ENCODE measurements at regions not wholly inside any gene's neighbourhood (a gene's known extent, or its start where the extent isn't known, plus 50 kb on each side); places are given as distances from the start of the nearest gene placed in this dataset.
"Not testable (repeated sequence)": the region's sequence is repeated elsewhere in the genome, so short reads cannot be mapped to it uniquely, and the experiment has no call there.

DNA sequence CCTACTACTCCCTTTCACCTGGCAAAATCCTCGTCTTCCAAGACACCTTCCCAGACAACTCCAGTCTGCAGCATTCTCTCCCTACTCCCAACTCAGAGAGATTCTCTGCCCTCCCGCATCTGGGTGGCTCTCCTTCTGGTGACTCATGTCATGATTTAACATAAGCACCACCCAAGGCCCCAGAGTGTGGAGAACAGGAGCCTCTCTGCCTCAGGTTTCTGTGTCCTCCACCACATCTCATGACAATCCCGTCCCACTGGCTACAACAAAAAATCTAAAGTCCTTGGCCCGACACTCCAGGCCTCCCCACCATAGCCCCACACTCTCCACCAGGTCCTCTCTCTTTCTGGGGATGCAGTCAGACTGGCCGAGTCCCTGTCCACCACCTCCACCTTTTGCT, 197.1 kb downstream of the BCL11A start:
- ATAC-seq (no peak), DNase-seq (no peak)

DNA sequence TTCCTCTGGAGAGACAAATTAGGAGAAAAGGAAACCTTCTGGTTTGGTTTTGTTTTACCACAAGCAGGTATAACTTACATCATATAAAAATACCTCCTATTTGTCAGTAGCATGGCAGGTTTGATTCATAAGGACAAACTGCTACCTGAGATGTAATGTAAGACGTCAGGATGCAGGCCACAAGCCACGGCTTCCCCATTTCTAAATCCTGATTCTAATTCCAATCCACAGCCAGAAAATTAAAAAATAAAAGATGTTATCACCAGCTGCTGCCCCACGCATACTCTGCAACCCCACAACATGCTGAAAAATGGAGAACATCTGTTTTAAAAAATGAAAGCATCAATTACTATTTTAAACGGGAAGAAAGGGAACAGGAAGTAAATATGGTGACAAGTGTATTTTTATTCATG, 197.6 kb downstream of the BCL11A start:
- DNase-seq (no peak), ATAC-seq (no peak)

GRCh38 chr2:60354713-60355112, 198.7 kb downstream of the BCL11A start:
- DNase-seq (no peak), ATAC-seq (no peak)

DNA sequence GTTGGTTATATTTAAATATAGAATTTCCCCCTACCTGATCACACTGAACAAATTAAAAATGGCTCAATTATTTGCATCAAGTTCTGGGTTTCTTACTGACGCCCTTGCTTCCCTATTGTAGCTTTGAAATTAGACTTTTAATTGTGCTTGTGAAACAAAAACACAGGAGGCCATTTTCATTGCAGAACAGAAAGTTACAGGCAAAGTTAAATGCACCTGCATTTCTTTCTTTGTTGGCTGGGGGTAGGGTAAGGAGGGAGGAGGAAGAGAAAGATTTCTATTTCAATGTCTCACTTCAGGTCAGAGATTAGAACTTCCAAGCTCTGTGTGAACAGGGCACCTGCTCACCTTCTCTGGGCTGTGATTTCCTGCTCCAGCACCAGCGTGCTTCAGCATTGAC, 199.6 kb downstream of the BCL11A start:
- DNase-seq, result no peak
- no peak for ATAC-seq

- no peak for ATAC-seq
These were observed 200.1 kb downstream of the BCL11A start for GRCh38 chr2:60353406-60353800.

GRCh38 chr2:60352491-60353405, 200.7 kb downstream of the BCL11A start:
- no peak for DNase-seq
- ATAC-seq, result no peak

More at GRCh38 chr2:60353406-60353800, 200.1 kb downstream of the BCL11A start:
- DNase-seq, result no peak

DNA sequence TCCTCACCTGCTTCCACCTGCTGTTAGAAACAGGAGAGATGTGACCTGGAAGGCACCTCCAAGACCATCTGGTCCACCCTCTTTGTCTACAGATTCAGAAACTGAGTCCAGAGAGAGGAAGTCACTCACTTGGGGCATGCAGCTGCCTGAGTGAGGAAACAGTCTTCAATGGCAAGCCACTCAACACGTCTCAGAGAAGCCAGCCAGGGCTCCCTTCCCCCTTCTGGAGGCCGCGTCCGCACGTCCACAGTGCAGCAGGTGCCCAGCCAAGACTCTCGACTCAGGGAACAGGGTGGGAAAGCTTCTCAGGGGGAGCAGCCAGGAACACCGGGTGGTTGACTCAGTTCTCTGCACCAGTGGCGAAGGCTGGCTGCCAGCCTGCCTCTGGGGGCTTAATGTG, 201.7 kb downstream of the BCL11A start:
- ATAC-seq (no peak), DNase-seq (no peak)

DNA sequence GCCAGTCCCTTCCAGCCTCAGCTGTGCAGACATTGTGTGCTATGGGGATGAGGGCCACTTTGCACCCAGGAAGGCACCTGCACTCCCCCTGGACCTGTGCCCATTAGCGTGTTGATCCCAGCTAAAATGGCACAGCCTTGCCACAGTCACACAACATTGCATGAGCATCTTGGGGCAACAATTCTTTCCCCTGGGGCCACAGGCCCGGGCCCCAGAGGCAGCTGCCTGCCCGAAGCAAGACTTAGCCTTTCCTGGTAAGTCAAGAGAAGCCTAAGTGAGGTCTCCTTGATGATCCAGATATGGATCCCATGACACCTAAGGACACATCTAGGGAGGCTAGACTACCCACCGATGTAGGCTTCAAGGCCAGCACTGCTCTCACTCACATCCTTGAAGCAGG, 202.1 kb downstream of the BCL11A start:
- DNase-seq (no peak), ATAC-seq (no peak)

DNA sequence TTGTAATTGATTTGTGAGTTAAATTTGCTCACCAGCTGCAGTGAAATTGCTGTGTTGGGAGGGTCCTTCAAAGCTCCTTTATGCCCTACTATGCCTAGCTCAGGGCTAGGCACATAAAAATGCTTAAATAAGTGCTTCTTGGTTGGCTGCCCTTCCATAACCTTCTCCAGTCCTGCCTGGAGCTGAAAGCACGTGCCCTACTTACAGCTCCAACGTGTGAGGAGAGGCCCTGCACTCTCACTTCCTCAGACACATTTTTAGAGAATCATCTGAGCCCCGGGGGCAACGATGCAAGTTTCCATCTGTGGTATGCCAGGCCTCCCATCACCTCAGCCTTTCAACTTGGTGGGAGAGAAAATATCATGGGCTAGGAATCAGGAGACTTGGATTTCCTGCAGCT, 202.7 kb downstream of the BCL11A start:
- ATAC-seq (no peak), DNase-seq (no peak)

DNA sequence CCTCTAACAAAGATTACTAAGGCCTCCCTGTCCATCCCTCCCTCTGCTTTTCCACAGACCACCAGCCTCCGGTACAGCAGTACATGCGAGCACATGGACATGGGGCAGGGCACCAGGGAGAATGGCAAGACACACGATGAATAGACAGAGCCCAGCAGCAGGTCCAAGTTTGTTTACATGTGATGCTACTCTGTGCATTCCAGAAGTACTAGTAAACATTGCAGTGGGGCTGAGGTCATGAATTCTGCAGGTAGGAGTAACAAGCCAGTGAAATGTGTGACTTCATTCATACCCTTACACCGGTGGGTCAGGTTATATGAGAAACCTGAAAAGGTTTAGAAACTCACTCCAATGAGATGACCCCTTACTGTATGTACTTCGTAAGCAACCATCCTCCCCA, 205.7 kb downstream of the BCL11A start:
- no peak for DNase-seq

GRCh38 chr2:60342491-60342890, 211.0 kb downstream of the BCL11A start:
- DNase-seq, ATAC-seq: not testable (repeated sequence)

More for the DNA sequence above, 205.7 kb downstream of the BCL11A start:
- no peak for ATAC-seq

- no peak for DNase-seq
- ATAC-seq, result no peak
These were observed 212.3 kb downstream of the BCL11A start for GRCh38 chr2:60341151-60341550.

DNA sequence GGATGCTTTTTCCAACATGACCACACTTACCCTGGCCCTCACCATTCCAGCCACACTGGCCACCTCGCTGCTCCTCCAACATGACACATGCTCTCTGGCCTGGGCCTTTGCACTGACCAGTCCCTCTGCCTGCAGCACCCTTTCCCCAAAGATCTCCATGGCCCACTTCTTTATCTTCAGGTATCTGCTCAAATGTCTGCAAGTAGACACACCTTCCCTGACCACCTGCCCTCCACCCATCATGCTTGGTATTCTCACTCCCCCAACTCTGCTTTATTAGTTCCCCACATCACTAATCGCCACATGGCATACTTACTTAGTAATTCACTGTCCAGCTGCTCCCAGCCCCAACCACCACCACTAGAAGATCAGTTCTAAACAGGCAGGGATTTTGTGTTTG, 214.2 kb downstream of the BCL11A start:
- DNase-seq, result no peak
- ATAC-seq, result no peak

DNA sequence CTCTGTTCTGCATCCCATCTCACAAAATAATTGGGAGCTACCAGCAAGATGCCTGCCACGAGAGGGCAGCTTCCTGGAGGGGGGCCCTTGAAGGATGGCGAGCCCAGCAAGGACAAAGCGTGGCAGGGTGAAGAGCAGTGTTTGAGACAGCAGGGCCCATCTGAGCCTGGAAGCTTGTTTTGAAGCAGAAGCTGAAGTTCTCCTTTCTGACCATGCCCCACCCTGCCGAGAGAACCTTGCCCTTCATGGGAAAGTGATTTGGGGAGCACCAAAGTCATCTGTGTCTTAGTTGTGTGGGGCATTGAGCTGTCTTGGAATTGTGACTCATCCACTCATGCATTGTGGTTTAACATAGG, 216.3 kb downstream of the BCL11A start:
- ATAC-seq, result no peak
- no peak for DNase-seq

DNA sequence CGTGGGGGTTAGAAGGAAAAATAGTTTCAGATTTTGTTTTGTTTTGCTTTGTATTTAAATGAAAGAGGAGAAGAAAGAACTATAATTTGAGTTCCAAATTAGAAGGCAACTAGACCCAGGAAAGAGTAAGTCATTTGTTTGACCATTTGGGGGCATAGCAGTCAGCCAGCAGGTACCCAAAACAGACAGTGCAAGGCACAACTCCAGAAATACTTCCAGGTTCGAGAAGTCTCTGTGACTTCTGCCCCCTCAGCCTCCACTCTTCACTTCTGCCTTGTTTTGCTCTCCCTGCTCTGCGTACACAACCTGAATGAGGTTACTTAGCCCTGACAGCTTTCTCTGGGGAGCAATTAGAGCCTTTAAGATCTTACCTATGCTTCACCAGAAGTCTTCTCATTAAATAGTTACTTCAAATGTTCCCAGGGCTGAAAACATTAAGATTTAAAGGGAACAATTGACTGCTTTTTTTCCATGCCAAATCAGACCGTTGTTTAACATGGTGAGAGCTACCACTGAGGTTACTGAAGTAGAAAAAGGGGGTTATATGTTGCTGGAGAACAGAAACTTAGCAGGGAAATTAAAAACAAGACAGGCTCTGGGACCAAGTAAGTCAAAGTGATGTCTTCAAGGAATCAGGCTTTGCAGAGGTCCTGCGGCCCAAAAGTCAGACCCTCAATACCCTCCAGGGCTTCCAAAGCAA, 216.9 kb downstream of the BCL11A start:
- ATAC-seq, result no peak
- DNase-seq, result no peak

DNA sequence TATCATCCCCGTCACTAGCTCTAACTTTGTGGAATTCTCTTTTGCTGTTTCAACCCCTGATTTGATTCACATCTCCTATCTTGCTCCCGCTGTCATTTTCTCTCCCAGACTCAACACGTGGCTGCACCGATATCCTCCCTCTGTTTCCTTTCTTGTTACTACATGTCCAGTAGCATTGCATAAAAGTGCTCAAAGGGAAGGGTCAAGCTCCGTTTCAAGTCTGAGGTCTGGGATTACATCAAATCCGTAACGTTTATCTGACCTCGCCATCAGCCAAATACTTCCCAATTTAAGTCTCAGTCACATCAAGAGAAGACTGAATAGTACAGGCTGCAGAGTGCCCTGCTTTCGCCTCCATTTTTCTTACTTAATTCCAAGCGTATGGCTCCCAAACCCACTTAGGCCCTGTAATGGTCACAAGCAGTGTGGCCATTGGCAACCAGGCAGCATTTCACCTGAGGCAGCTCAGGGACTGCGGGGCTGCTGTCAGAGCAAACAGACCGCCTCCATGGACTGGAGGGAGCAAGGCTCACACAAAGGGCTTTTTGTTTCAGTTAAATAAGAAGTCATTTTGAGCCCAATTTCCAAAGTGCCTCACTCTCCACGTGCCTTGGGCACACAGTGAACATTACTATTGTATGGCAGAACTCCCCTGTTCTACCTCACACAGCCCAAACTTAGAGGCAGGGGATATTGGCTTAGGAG, 217.8 kb downstream of the BCL11A start:
- DNase-seq, result no peak

DNA sequence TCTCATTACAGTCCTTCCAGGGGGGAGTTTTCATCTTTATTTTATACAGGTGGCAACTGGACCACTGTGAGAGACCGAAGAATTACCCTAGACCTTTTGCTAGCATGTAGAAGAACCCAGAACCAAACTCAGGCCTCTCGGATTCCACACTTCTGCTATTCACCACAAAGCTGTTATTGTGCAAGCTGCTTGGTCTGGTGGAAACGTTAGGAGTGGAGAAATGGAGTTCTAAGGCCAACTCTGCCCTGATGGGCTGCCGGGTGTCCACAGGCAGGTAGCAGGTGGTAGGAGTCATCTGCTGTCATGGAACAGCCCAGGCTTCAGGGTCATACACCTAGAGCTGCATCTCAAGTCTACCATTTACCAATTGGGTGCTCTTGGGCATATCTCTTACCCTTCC, 218.8 kb downstream of the BCL11A start:
- ATAC-seq (no peak), DNase-seq (no peak)

More for the DNA sequence above, 217.8 kb downstream of the BCL11A start:
- no peak for ATAC-seq

DNA sequence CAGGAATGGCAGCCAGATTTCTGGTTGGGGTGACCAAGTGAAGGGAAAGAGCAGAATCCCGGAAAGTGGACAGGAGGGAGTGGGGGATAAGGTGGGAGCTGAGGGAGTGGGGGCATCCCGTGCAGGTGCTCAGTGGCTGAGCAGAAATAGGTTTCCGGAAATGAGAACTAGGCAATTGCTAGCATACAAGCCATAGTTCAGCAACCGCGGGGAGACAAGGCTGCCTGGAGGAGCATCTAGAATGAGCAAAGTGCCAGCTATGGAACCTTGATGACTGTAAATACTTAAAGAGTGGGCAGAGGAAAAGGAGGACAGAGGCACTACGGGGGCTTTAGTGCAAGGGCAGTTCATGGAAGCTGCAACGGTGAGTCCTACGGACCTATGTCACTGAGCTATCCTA, 220.2 kb downstream of the BCL11A start:
- no peak for ATAC-seq
- DNase-seq, result no peak

DNA sequence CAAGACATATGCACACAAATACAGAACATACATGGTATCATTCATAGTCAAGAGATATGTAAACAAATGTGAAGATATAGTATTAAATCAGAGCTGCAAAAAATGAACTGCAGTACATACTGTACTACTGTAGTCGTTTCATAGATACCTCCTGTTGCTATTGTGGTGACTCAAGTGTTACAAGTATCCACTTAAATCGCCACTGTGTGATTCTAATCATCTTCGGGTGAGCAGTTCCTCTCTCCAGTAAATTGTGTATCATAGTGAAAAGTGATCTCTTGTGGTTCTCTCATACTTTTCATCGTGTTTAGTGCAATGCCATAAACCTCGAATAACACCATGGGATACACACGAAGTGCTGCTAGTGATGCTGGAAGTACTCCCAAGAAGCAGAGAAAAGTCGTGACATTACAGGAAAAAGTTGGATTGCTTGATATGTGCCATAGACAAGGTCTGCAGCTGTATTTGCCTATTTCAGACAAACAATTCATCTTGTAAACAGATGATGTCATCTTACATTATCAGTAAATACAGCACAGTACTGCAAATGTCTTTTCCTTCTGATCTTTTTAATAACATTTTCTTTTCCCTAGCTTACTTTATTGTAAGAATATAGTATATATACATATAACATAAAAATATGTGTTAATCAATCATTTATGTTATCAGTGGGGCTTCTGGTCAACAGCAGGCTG, 222.2 kb downstream of the BCL11A start:
- DNase-seq (no peak), ATAC-seq (no peak)

- no peak for ATAC-seq
These were observed 224.2 kb downstream of the BCL11A start for GRCh38 chr2:60329225-60329624.

DNA sequence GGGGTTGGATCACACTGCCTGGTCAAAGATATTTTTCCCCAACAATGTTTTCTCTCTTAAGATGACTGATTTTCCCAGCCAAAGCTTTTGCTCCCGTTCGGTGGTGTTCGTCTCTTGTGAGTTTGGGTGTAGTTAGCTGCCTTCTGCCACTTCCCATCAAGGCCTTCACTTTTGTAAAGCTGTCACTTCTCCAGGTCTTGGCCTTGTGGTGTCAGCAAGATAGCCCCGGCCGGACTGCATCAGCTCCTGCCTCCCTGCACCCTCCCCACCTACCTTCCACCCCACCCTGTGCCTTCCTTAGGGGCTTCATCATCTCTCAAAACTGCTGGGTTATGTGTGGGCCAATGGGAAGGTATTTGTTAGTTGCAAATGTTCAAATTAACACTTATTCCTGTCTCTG, 228.9 kb downstream of the BCL11A start:
- ATAC-seq (no peak), DNase-seq (no peak)

More at GRCh38 chr2:60329225-60329624, 224.2 kb downstream of the BCL11A start:
- no peak for DNase-seq

DNA sequence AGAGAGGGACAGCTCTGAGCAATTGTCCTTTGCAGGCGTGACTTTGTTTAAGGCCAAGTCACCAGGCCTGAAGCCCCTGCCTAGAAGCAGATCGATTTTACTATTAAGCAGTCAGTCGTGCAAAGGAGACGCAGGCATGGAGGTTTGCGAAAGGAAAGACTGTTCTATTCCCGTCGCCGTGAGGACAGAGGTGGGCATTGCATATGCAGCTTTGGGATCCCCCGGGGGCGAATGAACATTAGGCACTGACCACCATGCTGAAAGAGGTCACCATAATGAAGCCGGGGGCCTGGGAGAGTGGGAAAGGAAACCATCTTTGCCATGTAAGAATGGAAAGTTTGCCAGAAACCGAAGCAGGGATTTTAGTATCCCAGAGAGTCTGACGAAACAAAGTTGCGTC, 231.6 kb downstream of the BCL11A start:
- no peak for ATAC-seq
- DNase-seq, result no peak

Data from stimulated activated naive CD8-positive, alpha-beta T cell treated with anti-CD3 and anti-CD28 coated beads, Interleukin-15, Interleukin-2, amounts not matched to agents 100 U/mL and 50 U/mL, for 24 hours (primary cell).